PC-9 (cell line): ENCODE measurements at regions not wholly inside any gene's neighbourhood (a gene's known extent, or its start where the extent isn't known, plus 50 kb on each side); places are given as distances from the start of the nearest gene placed in this dataset.

Experiments
- BruUV-seq: library from RNA; stranded (reverse); fragments of 400-500 nt; replicated peaks from 2 replicates; lab custom pipeline; 2021; lab: Mats Ljungman, UMichigan
- CTCF ChIA-PET: fragments of 300-600 bp; sonication (Branson Sonifier 250); formaldehyde crosslinking; loops from one replicate; lab custom pipeline; 2022; ENCODE audit warnings: antibody characterized with exemption; lab: Charles Lee
- POLR2A ChIA-PET: fragments of 300-600 bp; sonication (Branson Sonifier 250); formaldehyde crosslinking; loops from one replicate; lab custom pipeline; 2022; ENCODE audit warnings: antibody characterized with exemption; ENCODE audit not compliant: unreplicated experiment; lab: Charles Lee
- DNase-seq, 2 experiments: peaks; one replicate each; pipeline versions ENCODE4 v3.0.0 to v3.0.0-alpha.2; 2015 to 2022; ENCODE audit warnings: mixed read lengths in 1 of 2
- H2AFZ ChIP-seq: fragments of 200-600 bp; sonication (generic); 2 replicates; pipeline ENCODE4 v1.8.1; 2017; ENCODE audit warnings: antibody characterized with exemption
- H3F3A ChIP-seq: fragments of 200-600 bp; sonication (generic); 2 replicates; pipeline ENCODE4 v1.8.1; 2017; ENCODE audit warnings: antibody characterized with exemption, mild to moderate bottlenecking, low read depth; ENCODE audit not compliant: insufficient read depth
- H3K27ac ChIP-seq: fragments of 200-600 bp; sonication (generic); 2 replicates; pipeline ENCODE4 v1.6.1; 2016; ENCODE audit warnings: mixed run types
- H3K27me3 ChIP-seq: fragments of 200-600 bp; sonication (generic); 2 replicates; pipeline ENCODE4 v1.6.1; 2016; ENCODE audit warnings: low read depth, mixed run types; ENCODE audit not compliant: insufficient read depth
- H3K36me3 ChIP-seq: fragments of 200-600 bp; sonication (generic); 2 replicates; pipeline ENCODE4 v1.6.1; 2016; ENCODE audit warnings: low read depth, mixed run types
- H3K4me1 ChIP-seq: fragments of 200-600 bp; sonication (generic); replicated peaks from 2 replicates; pipeline ENCODE4 v1.6.1; 2016; ENCODE audit warnings: mixed run types; ENCODE audit not compliant: insufficient read depth
- H3K4me2 ChIP-seq: fragments of 200-600 bp; sonication (generic); 2 replicates; pipeline ENCODE4 v1.6.1; 2017; ENCODE audit warnings: mixed run types
- H3K4me3 ChIP-seq: fragments of 200-600 bp; sonication (generic); 2 replicates; pipeline ENCODE4 v1.6.1; 2016; ENCODE audit warnings: mixed run types
- H3K79me2 ChIP-seq: fragments of 200-600 bp; sonication (generic); 2 replicates; pipeline ENCODE4 v1.6.1; 2017; ENCODE audit warnings: low read depth, mixed run types
- H3K9me2 ChIP-seq: fragments of 200-600 bp; sonication (generic); 2 replicates; pipeline ENCODE4 v1.8.1; 2017; ENCODE audit warnings: mild to moderate bottlenecking; ENCODE audit not compliant: insufficient read depth
- H3K9me3 ChIP-seq: fragments of 200-600 bp; sonication (generic); 2 replicates; pipeline ENCODE4 v1.8.1; 2016; ENCODE audit warnings: low read depth; ENCODE audit not compliant: insufficient read depth
- H4K20me1 ChIP-seq: fragments of 200-600 bp; sonication (generic); 2 replicates; pipeline ENCODE4 v1.8.1; 2017; ENCODE audit not compliant: insufficient read depth
- CTCF ChIP-seq: fragments of 200-600 bp; sonication (generic); conservative IDR thresholded peaks from 2 replicates; pipeline ENCODE4 v1.6.1; 2017; ENCODE audit warnings: mixed run types, antibody characterized with exemption, mild to moderate bottlenecking, moderate library complexity
- EZH2 ChIP-seq: fragments of 200-600 bp; sonication (generic); IDR thresholded peaks from 2 replicates; pipeline ENCODE4 v1.8.0; 2017; ENCODE audit warnings: antibody characterized with exemption, low read depth
- intact Hi-C: fragments of 100-400 bp; cut with micrococcal nuclease; formaldehyde crosslinking; loops from one replicate; pipeline ENCODE4 v1.10.0; 2022; ENCODE audit not compliant: unreplicated experiment

GRCh38 chr4:111048316-111048715 is 425.4 kb upstream of the PITX2 start:
- no TSS peak for BruUV-seq
- no peak for TF ChIP-seq CTCF
- TF ChIP-seq EZH2 = no peak
- Histone ChIP-seq H3K27me3 (no peaks in the 10 kb centered on the region), H3K4me1 (no peaks in the 10 kb centered on the region), H3F3A (no peaks in the 10 kb centered on the region), H3K4me2 (no peak overlapping the region), H3K27ac (no peak overlapping the region), H3K79me2 (no peaks in the 10 kb centered on the region), H3K36me3 (no peaks in the 10 kb centered on the region), H2AFZ (no peak overlapping the region), H3K4me3 (no peak overlapping the region), H4K20me1 (no peaks in the 10 kb centered on the region), H3K9me2 (no peaks in the 10 kb centered on the region), H3K9me3 (no peaks in the 10 kb centered on the region)
- DNase-seq = no peak
- POLR2A ChIA-PET = no interaction called here
- intact Hi-C loops = no loop called here
- CTCF ChIA-PET = no interaction called here

GRCh38 chr4:111064342-111064993 is 441.6 kb upstream of the PITX2 start:
- Histone ChIP-seq H3K27ac (no peak overlapping the region), H4K20me1 (no peaks in the 10 kb centered on the region), H2AFZ (no peak overlapping the region), H3K4me2 (no peak overlapping the region), H3F3A (no peaks in the 10 kb centered on the region), H3K79me2 (no peaks in the 10 kb centered on the region), H3K36me3 (no peaks in the 10 kb centered on the region), H3K27me3 (no peaks in the 10 kb centered on the region), H3K9me2 (no peaks in the 10 kb centered on the region), H3K4me3 (no peak overlapping the region), H3K4me1 (no peaks in the 10 kb centered on the region), H3K9me3 (no peaks in the 10 kb centered on the region)
- intact Hi-C loops = no loop called here
- CTCF ChIA-PET = no interaction called here
- POLR2A ChIA-PET = no interaction called here
- peak in 1 of 2 experiments; percentile 23 for DNase-seq
- TF ChIP-seq CTCF (no peak), EZH2 (no peak)
- BruUV-seq = no TSS peak

GRCh38 chr4:111066001-111066400 is 443.1 kb upstream of the PITX2 start:
- no peaks in the 10 kb centered on the region for H3K9me2 ChIP-seq
- no peaks in the 10 kb centered on the region for H3K4me1 ChIP-seq
- no peaks in the 10 kb centered on the region for H3F3A ChIP-seq
- H3K27ac ChIP-seq = no peak overlapping the region
- H3K9me3 ChIP-seq = no peaks in the 10 kb centered on the region
- intact Hi-C loops = no loop called here
- TF ChIP-seq EZH2 (no peak), CTCF (no peak)
- POLR2A ChIA-PET = no interaction called here
- H2AFZ ChIP-seq = no peak overlapping the region
- H3K27me3 ChIP-seq = no peaks in the 10 kb centered on the region
- H3K4me2 ChIP-seq = no peak overlapping the region
- H4K20me1 ChIP-seq = no peaks in the 10 kb centered on the region
- no peak overlapping the region for H3K4me3 ChIP-seq
- no peaks in the 10 kb centered on the region for H3K79me2 ChIP-seq
- CTCF ChIA-PET = no interaction called here
- BruUV-seq = no TSS peak
- no peak for DNase-seq
- H3K36me3 ChIP-seq = no peaks in the 10 kb centered on the region
